ENCODE measurements at regions not wholly inside any gene's neighbourhood (a gene's known extent, or its start where the extent isn't known, plus 50 kb on each side); places are given as distances from the start of the nearest gene placed in this dataset.

DNA sequence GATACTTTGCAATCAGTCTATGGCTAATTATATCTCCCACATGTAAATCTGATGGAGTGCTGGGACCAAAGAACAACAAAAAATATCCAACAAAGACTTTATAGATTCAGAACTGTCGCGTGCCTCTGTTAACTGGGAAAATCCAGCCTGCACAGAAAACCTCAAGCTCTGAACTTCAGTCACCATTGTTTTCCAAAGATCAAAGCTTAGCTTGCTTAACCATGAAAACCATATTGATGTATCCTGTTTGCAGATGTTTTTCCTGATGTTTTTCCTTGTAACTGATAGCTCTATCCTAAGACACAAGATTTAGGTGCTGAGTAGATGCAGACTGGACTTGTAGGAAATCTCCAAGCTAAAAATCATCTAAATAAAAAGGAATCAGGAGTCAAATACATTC, 163.7 kb downstream of the GXYLT1 start:
- DNase-seq = no peak

DNA sequence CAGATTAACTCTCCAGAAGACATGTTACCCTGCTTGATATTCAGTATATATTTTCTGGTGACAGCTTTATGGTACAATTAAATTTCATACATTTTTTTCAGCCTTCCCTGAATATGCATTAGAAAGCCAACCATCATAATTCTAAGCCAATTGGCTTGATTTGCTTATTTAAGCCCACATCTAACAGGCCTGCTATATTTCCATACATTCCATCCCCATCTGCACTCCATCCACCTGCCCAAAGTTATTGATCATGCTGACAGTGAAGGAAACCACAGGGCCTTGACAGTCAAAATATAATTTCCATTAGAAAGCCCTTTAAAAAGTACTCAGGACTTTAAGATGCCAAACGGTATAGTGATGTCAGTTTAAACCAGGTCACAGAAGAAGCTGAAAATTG, 164.3 kb downstream of the GXYLT1 start:
- DNase-seq = no peak

DNA sequence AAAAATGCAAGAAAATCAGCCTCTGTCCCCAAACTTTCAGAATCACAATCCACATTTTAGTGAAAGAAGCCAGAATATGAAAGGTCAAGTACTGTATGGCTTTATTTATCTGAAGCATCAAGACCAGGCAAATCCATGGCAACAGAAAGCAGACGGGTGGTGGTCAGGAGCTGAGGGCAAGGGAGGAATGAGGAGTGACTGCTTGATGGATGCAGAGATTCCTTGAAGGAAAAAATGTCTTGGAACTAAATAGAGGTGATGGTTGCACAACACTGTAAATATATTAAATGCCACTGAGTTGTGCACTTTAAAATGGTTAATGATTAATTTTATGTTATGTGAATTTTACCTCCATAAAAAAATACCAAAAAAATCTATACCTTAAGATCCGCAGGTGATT, 165.1 kb downstream of the GXYLT1 start:
- DNase-seq = no peak

DNA sequence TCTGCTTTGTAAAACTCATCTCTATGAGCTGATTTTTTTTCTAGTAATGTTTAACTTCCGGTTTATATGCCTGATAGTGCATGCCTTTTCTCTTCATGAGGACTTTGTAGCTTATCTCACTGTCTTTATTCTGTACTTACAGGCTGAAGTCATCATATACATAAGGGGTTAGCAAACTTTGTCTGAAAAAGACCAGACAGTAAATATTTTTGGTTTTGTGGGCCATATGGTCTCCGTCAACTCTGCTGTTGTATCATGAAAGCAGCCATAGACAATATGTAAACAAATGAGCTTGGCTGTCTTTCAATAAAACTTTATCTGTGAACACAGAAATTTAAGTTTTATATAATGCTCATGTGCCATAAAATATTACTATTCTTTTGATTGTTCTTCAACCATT, 172.1 kb downstream of the GXYLT1 start:
- no peak for DNase-seq

DNA sequence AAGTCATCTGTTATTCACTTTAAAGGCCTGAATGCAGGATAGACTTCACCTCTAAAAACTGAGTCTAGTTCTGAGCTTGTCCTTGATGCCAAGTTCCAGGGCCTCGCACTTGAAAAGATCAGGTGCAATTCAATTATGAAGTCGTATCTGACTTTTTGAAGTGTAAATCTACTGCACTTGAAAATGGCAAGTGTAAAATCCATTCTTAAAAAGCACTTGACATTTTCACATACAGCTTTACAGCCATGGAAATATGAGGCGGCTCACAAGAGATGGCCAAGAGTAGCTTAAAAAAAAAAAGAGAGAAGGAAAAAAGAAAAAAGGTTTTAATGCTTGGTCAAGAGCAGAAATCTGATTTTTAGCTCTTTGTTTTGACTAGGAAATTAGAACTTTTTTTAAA, 172.5 kb downstream of the GXYLT1 start:
- DNase-seq = no peak

DNA sequence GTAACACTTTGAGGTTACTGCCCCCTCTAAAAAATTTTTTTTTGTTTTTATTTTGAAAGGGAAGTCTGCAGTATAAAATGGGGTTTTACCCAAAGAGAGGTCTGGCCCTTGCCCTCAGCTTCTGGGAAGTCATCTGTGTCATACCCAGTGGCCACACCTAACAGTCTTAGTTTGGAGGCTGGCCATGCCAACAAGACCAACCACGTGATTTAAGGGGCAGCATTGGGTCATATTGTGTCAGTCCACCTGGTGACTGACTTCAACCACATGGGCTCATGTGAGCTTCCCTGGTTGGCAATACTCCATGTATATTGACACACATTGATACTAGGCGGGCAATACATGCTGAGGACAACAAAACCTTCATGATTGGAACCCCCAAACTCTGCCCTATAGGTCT, 173.9 kb downstream of the GXYLT1 start:
- no peak for DNase-seq

DNA sequence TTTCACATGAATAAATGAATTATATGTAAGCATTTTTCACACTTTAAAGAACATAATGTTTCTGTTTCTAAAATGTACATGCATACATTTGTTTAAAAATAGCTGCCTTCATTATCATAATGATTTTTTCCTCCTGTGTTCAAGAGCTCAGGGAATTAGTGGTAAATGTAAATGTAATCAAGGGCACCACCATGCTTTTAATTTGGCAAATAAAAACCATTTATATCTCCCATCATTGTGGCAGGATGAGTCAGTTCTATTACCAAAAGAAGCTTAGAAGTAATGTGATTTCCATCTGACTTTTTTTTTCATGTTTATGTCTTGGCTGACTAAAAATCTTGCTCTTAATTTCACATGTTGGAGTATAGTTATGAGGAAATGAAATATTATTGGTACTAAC, 176.1 kb downstream of the GXYLT1 start:
- no peak for DNase-seq

DNA sequence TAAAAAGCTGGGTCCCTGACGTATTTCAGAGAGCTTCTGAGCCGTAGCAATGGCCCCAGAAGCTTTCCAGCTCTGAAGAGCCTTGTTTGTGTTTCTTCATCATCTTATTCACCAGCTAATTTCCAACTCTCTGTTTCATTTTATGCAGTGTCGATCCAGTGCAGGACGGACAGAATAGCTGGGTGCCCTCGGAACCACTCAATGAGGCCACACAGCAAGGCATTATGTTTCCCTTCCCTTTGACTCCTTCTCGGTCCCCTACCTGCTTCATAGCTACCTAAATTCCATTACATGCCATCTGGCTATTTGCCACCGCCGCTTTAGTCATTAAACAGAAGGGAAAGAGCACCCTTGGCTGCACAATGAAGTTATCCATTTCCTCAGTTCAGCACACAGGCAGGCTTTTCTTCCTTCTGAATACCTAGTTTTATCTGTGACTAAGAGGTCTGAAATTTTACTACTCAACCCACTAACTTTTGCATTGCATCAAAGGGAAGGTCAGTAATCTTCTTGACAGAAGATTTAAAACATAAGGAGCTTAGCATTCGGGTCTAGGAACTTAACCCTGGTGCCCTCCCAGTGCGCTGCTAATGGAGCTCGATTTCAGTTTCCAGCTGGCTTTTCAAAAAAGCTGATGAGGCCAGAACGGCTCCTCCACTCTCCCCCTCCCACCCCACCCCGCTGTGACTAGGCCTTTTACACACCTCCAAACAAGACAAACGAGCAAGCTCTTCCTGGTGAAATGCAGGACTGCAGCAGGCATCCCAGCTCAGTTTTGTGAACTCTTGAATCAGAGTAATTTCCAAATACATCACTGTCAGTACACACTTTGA, 176.8 kb downstream of the GXYLT1 start:
- no peak for DNase-seq

DNA sequence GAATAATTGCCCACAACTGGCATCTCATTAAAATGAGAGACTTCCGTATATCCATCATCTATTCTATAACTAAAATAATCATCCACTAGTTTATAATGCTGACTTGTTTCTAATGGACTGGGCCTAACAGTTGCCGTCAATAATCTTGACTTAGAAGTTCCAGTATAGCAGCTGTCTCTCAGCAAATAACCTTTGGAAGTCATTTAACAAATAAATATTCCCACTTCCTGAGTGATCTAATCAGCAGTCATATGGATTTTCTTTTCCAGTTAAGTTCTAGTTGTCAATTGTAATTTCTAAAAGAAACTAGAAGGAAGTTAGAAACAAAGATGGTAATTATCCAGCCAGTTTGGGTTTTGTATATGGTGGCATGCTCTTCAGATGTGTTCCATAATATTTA, 177.8 kb downstream of the GXYLT1 start:
- DNase-seq = no peak

DNA sequence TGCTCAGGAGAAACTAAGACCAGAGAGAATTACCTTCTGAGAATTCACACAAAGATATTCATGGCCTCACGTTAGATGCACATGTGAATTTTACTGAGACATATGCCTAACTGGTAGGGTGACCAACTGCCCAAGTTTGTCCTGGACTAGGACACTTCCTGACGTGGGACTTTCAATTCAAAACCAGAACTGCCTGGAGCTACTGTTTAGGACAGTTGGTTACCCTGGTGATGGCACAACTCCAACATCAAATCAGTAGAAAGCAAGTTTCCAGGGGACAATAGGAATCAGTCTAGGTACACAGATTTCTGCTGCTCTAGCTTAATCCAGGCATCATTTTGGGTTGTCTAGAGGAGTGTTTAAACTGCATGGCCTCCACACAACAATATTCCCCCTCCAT, 178.7 kb downstream of the GXYLT1 start:
- no peak for DNase-seq

DNA sequence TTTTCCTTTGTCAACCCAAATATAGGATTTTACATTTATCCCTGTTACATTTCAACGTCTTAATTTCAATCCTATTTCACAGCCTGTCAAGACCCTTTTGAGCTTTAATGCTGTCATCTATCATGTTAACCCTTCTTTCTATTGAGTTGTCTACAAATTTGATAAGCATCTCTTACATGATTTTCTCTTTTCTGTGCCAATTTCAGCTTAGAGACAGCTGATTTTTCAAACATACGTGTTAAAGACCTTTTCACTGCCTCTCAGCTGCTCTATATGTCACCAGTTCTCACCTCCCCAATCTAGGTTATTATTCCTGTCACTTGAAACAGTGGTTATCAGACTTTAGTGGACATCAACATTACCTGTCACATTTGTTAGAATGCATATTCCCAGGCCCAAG, 181.3 kb downstream of the GXYLT1 start:
- no peak for DNase-seq

DNA sequence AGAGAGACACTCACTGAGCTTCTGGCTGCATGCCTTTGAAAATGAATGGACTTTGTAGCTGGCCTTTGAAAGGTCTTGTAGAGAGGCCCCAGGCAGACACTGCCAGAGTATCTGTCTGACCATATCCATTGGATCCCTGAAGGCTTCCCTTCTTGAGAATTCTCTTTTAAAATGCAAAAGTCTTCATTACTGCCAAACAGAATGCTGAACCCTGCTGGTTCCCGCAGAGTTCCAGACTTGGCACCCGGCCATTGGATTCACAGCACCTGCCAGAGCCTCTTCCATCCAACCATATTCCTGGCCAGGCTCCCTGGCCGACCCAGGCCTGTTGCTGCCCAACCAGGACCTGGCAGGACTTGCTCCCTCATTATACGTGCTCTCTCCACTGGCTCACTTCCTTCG, 182.5 kb downstream of the GXYLT1 start:
- no peak for DNase-seq

DNA sequence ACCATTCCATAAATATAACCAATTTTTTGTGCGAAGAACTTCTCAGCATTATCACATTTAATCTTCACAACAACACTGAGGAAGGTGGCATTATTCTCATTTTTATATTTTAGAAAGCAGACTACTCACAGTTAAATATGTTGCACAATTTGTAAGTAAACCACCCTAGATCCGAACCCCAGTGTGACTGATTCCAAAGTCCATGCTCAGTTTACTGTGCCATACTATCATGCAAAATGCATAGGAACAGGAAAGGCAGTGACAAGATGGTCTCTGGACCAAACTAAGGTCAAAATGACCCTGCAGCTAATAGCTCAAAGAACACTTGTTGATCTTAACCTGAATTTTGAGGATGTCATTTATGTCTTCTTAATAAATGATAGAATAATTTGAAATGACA, 185.4 kb downstream of the GXYLT1 start:
- DNase-seq = no peak

DNA sequence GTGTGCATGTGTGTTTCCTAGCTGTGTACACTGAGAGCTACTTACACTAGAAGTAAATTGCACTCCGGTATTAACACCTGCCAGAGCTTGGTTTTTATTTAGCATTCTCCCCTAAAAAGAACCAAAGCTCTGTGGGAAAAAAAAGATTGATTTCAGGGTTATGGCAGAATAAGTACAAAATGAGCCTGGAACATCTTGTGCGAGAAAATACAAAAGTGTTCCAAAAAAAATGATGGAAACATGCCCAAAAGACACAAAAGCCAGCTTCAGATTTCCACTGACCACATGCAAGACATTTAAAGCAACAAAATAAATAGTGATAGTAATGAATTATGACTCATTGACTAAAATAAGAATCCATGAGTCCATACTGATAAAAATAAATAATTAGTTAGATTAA, 188.3 kb downstream of the GXYLT1 start:
- no peak for DNase-seq

DNA sequence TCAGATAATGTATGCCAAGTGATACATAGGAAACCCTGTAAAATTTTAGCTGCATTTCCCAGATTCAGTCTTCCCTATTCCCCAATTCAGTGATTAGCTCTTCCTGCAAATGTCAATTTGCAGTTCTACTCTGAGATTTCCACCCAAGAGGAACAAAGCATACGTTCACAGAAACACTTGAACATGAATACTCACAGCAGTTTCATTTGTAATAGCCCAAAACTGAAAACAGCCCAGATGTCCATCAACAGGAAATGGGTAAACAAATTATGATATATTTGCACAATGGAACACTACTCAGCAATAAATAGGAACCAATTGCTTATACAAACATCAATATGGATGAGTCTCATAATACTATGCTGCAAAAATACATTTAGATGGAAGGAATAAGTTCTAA, 194.2 kb downstream of the GXYLT1 start:
- no peak for DNase-seq

DNA sequence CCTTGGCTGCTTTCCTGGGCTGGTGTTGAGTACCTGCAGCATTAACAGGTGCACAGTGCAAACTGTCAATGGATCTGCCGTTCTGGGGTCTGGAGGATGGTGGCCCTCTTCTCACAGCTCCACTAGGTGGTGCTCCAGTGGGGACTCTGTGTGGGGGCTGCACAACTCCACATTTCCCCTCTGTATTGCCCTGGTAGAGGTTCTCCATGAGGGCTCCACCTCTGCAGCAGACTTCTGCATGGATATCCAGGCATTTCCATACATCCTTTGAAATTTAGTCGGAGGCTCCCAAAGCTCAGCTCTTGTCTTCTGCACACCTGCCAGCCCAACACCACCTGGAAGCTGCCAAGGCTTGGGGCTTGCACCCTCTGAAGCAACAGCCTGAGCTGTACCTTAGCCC, 198.6 kb downstream of the GXYLT1 start:
- no peak for DNase-seq

DNA sequence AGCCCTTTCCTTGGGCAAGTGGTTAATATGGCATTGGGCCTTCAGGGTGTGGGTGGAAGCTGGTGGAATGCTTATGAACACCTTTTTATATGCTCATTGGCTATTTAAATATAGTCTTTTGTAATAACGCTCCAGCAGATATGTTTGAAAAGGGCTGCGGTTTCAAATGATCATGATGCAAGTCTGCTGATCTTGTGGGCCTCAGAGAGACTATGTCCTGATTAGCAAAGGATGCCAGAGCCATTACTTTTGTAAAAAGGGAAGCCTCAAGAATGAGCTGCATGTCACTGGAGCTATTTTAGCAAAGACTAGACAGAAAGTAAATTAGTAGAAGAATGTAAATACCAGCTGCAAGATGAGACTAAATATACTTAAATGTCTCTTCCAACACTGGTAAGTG, 200.5 kb downstream of the GXYLT1 start:
- no peak for DNase-seq

DNA sequence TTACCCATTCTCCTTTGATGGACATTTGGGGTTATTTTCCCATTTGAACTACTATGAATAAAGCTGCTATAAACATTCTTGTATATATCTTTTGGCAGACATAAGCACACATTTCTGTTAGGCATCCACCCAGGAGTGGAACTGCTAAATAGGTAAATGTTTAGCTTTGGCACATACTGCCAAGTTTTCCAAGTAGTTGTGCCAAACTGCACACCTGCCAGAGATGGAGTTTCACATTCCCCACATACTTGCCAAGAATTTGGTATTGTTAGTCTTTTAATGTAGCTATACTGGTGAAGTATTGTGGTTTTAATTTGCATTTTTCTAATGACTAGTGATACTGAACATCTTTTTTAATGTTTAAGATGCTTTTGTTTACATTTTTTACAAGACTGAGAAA, 201.0 kb downstream of the GXYLT1 start:
- no peak for DNase-seq

DNA sequence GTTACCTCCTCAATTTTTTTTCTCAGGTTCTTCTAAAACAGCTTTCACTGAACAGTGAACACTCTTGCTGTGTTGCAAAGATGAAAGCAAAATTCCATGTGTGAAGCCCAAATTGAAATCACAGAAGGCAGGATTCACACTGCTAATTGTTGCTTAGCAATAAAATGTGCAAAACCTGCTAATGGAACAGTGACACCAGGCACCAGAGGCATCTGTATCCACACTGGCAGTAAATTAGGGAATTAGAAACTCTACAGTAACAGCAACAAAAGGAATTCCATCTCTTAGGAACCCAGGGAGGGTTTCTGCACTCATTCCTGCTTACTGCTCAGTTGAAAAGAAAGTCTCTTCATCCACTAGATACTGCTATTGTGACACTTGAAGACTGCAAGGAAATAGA, 202.3 kb downstream of the GXYLT1 start:
- no peak for DNase-seq

DNA sequence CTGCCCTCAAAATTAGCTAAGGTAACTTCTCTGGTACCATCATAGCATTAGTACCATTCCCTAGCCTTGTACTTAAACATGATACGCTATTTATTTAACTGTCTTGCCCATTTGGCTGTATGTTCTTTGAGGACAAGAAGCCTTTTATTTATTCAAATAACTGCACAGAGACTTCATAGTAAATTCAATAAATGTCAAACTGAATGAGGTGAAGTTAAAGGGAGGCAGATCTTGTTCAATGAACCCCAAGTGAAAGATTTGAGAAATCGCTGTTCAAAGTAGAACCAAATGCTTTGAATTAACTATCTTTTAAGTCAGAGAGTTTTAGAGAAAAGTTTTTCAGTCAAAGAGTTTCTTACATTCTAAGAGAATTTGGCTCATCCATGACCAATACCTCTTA, 203.6 kb downstream of the GXYLT1 start:
- DNase-seq = no peak

DNA sequence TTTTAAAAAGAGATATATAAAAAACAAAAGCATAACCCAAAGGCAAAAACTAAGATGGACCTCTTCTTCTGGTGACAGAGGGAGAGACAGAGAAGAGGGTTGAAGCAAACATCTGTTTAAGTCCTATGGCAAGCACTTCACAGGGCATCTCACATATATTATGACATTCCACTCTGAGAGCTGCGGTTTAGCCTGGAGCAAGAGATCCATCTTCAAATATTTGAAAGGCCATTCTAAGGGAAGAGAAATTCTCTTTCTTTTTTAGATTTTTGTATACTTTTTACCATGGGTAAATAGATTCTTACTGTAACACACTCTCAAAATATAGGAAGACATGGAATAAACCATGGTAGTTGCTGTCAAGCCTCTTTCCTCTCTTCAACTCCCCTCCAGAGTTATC, 204.1 kb downstream of the GXYLT1 start:
- DNase-seq = no peak

DNA sequence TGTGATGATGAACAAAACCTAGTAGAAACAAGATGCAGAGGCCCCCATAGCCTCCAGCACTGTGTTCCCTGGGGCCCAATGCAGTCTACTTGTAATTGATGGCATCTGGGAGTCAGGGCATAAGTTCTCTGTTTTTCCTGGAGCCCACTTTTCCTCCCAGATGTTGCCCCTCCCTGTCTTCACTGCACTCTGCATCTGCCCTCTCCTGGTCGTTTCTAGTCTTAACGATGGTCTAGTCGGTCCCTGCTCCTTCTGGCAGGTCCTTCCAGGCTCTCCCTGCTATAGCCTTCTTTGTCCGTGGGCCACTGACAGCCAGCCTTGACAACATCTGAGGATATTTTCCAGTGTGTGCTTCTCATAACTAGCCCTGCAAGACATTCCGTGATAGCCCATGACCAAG, 208.3 kb downstream of the GXYLT1 start:
- DNase-seq = no peak

DNA sequence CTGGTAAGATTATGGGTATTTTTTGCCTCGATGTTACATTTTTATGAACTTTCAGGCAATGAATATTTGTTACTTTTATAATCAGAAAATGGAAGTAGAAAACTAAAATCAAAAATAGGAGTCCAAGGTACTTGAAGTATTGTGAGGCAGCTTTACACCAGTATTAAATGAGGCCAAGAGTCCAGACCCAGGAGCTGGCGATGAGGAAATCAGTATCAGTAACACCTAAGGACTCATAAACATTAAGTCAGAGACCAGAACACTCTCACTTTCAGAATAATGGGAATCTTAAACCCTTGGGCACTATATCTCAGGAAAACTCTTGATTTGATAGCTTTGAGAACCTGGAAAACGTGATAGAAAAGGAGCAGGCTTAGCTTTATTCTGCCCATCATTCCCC, 208.8 kb downstream of the GXYLT1 start:
- no peak for DNase-seq

DNA sequence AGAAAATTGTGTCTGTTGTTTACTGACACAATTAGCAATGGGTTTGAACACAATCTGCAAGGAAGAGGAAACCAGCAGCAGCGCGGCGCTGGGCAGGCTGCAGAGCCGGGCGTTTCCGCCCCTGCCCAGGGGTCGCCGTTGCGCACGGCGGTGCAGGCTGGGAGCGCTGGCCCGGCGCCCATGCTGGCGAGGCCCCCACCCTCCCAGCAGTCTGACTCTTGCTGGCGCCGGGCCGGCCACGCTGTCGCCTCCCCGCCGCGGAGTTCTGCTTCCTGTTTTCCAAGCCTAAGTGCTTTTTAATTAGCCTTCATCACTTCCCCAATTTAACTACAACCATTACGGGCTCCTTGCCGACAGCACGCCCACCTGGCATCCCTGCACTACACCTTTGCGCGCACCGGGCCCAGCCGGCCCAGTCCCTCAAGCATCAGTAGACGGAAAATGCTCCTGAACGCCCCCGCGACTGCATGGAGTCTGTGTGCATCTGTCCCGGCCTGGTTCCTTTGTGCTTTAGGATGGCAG, 212.1 kb downstream of the GXYLT1 start:
- no peak for DNase-seq

DNA sequence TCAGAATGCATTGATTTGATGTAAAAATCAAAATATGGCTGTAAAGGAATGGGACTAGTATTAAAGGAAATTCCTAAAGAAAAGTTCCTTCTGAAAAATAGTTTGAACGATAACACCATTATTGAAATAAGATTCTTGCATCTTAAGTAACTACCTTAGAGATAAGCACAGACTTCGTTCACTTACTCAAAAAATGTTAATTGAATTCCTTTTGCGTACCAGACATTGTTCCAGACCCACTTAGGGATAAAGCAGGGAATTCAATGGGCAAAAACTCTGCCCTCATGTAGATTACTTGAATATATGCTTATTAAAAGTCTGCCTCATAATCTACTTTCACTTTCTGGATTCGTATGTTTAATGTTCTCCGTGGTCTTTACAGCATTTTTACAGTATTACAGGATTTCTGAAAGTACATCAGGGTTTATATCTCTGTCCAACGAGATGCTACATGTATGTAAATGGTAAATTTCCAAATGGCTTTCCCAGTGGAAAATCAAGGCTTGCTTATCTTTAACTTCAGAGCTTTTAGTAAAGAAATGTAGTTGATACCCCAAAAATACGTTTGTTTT, 213.7 kb downstream of the GXYLT1 start:
- no peak for DNase-seq

All from HCEC 1CT (cell line).